Epithelial cell of esophagus (primary cell): ENCODE measurements at regions not wholly inside any gene's neighbourhood (a gene's known extent, or its start where the extent isn't known, plus 50 kb on each side); places are given as distances from the start of the nearest gene placed in this dataset.

Source experiments
- DNase-seq: peaks from one replicate; pipeline ENCODE4 v3.0.0; 2010; ENCODE audit warnings: low read depth
- H3K4me3 ChIP-seq: 2 replicates; pipeline ENCODE4 v1.5.1; 2011; ENCODE audit warnings: mild to moderate bottlenecking, low read length, control low read depth
- TF ChIP-seq, protein P1 (sequence below): IDR thresholded peaks from 2 replicates; pipeline ENCODE4 v1.5.1; 2011; ENCODE audit warnings: low read depth, mild to moderate bottlenecking, low read length, control low read depth, inconsistent platforms; ENCODE audit not compliant: insufficient read depth; ENCODE audit errors: missing control alignments

DNA sequence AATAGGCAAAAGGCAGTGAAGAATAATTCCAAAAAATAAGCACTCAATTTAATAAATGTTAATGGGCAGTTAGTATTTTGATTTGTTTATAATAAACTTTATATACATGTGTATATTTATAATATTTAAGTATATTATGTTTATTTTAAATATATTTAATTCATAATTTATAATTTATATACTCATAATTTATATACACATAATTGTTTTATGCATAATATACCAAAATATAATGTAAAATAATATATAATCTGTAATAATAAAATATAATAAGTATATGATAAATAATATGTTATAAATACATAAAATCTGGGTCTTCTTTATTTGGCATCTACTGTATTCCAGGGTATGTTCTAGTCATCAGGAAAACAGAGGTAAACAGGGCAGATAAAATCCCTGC, 100.2 kb upstream of the ARID2 start:
- no peak overlapping the region for H3K4me3 ChIP-seq
- DNase-seq, result no peak

DNA sequence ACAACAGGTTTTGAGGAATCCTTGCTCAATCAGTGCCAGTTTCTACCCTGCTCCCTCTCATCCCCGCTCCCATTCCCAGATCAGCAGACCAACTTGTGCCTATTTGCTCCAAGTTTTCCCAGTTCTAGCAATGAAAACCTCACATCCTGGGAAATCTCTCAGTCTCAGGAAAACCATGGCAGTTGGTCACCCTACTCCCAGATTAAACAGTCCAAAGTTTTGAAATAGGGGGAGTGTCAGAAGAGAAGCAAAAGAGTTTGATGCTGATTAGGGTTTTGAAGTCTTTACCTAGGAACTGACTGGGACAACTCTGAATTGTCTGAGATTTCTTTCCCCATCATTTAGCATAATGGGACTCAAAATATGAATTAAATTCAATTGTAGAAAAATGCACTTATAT, 95.8 kb upstream of the ARID2 start:
- H3K4me3 ChIP-seq, result no peak overlapping the region
- TF ChIP-seq, protein P1, sequence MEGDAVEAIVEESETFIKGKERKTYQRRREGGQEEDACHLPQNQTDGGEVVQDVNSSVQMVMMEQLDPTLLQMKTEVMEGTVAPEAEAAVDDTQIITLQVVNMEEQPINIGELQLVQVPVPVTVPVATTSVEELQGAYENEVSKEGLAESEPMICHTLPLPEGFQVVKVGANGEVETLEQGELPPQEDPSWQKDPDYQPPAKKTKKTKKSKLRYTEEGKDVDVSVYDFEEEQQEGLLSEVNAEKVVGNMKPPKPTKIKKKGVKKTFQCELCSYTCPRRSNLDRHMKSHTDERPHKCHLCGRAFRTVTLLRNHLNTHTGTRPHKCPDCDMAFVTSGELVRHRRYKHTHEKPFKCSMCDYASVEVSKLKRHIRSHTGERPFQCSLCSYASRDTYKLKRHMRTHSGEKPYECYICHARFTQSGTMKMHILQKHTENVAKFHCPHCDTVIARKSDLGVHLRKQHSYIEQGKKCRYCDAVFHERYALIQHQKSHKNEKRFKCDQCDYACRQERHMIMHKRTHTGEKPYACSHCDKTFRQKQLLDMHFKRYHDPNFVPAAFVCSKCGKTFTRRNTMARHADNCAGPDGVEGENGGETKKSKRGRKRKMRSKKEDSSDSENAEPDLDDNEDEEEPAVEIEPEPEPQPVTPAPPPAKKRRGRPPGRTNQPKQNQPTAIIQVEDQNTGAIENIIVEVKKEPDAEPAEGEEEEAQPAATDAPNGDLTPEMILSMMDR, result no peak
- no peak for DNase-seq

More for the DNA sequence above, 100.2 kb upstream of the ARID2 start:
- TF ChIP-seq, protein P1, result no peak

DNA sequence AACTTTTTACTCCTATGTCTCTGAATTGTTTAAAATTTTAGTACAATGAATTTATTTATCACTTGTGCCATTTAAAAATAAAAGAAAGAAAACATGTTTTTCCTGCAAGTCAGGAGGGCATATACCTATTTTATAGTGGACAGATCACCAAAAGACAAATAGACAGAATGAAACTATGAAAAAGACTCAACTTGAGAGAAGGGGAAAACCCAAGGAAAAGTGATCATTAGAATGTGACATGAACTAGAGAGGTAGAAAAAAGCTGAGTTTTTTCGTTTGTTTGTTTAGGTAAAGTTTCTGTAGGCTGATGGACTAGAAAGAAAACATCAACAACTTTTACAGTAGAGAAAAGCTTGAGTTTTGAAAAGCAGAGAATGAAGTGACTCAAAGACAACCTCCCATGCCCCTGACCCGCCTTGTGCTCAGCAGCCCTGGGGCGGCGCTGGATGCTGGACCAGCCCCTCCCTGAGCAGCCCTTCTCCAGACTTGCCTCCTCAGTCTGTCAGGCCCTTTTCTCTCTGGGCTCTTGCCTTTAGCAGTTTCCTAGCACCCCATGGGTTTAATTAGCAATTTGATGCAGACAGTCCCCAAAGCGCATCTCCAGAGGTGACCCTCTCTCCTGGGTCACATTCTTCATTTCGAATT, 95.1 kb upstream of the ARID2 start:
- TF ChIP-seq, protein P1, result no peak

DNA sequence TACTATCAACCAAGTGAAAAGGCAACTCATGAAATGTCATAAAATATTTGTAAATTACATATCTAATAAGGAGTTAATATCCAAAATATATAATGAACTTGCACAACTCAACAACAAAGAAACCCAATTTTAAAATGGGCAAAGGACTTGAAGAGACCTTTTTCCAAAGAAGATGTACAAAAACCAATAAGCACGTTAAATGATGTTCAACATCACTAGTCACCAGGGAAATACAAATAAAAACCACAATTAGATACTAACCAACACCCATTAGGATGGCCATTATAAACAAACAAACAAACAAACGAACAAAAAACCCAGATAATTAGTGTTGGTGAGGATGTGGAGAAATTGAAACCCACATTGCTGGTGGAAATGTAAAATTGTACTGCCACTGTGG, 92.3 kb upstream of the ARID2 start:
- DNase-seq, result no peak
- TF ChIP-seq, protein P1, result no peak
- no peak overlapping the region for H3K4me3 ChIP-seq

More for the DNA sequence above, 95.1 kb upstream of the ARID2 start:
- no peak overlapping the region for H3K4me3 ChIP-seq
- peak; percentile 43 for DNase-seq

DNA sequence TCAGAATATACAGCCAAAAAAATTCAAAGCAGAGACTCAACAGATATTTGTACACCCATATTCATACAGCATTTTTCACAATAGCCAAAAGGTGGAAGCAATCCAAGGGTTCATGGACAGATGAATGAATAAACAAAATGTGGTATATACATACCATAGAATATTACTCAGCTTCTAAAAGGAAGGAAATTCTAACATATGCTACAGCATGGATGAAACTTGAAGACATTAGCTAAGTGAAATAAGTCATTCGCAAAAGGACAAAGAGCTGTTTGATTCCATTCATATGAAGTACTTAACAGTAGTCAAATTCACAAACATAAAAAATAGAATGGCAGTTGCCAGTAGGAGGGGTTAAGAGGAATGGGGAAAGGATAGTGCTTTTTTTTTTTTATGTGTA, 91.8 kb upstream of the ARID2 start:
- DNase-seq, result peak; percentile 75
- TF ChIP-seq, protein P1, result no peak

DNA sequence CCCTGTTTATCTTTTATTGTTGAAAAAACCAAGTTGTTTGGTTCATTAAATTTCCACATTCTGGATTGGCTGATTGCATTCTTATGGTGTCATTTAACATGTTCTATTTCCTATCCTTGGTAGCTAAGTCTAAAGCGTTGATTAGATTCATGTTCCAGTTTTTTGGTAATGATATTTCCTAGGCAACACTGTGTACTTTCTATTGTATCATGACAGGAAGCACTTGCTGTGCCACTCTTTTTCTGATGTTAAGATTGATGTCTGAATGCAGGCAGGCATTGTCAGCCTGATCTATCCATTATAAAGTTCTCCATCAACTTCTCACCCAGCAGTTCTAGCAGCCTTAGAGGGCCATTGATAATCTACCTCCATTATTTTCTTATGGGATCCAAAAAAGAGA, 91.1 kb upstream of the ARID2 start:
- TF ChIP-seq, protein P1, result no peak
- no peak for DNase-seq
- no peak overlapping the region for H3K4me3 ChIP-seq

More for the DNA sequence above, 91.8 kb upstream of the ARID2 start:
- H3K4me3 ChIP-seq, result no peak overlapping the region

DNA sequence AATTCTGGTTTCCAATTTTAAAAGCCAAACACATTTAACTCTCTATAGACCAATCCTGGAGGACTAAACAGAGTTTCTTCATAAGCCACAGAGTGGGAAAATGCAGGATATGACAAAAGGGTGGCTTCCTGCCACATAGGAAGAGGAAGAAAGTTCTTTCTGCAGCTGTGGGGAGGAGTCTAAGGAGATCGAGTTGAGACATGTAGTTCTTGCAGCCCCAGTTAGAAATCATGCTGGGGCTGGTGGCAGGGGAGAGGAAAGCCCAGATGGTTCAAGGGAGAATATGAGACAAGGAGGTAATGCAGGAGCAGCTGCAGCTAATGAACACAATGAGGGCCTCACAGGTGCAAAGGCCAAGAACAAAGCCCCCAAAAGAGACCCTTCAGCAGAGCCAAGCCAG, 85.0 kb upstream of the ARID2 start:
- TF ChIP-seq, protein P1, result no peak
- DNase-seq, result peak; percentile 87
- H3K4me3 ChIP-seq, result no peak overlapping the region
